ENCODE measurements at regions not wholly inside any gene's neighbourhood (a gene's known extent, or its start where the extent isn't known, plus 50 kb on each side); places are given as distances from the start of the nearest gene placed in this dataset.

- DNase-seq (ENCODE audit: insufficient read length) (no peak), FAIRE-seq (no peak)
- TF ChIP-seq TAF1 (IDR thresholded peaks at IDR 0.05; ENCODE audit: borderline replicate concordance, low read depth, low read length) (no peak), POLR2AphosphoS5 (IDR thresholded peaks at IDR 0.05; ENCODE audit: low read depth, low read length) (no peak), POLR2A (IDR thresholded peaks at IDR 0.05; ENCODE audit: low read depth, low read length) (no peak)
Measured at GRCh38 chr5:56465769-56466135, 232.6 kb upstream of the ANKRD55 start.

DNA sequence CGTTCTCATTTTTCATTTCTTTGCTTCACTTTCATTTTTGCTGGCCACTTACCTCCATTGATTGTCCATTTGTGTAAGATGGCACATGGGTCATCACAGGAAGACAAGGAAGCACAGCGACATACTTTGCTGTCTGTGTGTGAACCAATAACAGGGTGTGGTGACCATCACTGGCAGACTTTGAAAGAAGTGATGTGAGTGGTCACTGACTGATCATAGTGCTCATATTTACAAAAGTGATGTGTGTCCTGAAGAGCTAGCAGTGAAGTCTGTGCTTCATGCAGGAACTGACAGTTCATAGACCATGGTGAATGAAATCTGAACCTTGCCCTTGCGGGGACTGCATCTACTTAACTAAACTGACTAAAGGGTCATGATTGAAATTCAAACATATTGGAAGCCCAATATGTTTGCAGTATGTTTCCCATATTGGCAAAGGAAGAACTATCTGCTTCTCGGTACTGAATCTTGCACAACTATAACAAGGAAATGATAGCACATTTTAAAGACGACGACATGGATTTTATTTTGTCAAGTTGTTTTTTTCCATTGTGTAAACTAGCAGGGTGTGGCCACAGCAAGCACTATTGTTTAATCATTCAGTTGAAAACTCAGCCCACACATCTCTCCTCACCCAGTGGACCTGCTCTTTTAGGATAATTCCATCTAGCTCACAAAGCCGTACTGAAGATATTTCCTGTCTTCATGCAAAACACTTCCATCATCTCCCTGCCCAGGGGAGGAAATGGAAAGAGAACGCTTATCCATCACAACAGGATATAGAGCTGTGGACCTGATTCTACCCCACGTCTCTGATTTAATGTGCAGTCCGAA, 232.0 kb upstream of the ANKRD55 start:
- FAIRE-seq (no peak), DNase-seq (ENCODE audit: insufficient read length) (no peak)
- TF ChIP-seq TAF1 (IDR thresholded peaks at IDR 0.05; ENCODE audit: borderline replicate concordance, low read depth, low read length) (no peak), POLR2A (IDR thresholded peaks at IDR 0.05; ENCODE audit: low read depth, low read length) (no peak), POLR2AphosphoS5 (IDR thresholded peaks at IDR 0.05; ENCODE audit: low read depth, low read length) (no peak)

DNA sequence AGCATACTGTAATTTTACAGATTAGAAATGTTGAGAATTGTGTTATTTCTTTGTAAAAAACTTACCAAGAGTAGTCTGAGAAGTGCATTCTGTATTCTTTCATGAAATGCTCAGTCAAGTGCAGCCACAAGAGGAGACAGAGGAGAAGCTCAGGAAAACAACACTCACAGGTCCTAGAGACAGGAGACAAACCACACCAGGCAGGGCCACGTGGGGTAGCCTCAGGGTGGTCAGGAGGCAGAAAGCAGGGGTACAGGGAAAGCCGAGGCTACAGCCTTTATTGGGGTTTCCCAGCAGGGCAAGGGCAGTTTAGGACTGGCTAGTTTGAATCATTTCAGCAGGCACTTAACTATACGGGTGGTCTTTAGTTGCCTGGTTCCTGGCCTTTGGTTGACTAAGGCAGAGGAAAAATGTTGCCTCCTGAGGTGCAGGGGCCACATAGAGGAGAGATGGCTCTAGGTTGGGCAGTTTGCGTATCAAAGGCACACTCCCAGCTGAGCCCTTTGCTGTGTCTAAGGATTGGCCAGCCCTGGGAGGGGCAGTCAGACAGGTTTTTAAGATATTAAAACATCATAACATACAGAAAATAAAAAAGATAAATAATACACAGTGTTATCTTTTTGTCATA, 230.9 kb upstream of the ANKRD55 start:
- TF ChIP-seq POLR2AphosphoS5 (IDR thresholded peaks at IDR 0.05; ENCODE audit: low read depth, low read length) (no peak), POLR2A (IDR thresholded peaks at IDR 0.05; ENCODE audit: low read depth, low read length) (no peak), TAF1 (IDR thresholded peaks at IDR 0.05; ENCODE audit: borderline replicate concordance, low read depth, low read length) (no peak)
- FAIRE-seq (no peak), DNase-seq (ENCODE audit: insufficient read length) (no peak)

DNA sequence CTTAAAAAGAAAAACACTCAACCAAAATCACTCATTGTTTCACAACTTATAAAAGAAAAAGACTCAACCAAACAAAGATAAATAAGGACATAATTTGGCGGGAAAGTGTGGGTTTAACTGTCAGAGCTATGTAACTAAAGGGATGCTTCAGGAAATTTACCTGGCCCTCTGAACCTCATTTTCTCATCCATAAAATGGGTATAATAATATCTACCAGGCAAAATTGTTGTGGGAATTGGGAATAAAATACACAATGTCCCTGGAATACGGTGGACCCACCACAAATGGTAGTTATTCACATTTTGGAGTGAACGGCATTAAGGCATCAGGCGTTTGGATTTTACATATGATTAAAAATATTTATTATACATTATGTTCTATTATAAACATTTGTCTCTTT, 228.5 kb upstream of the ANKRD55 start:
- no peak for TF ChIP-seq POLR2A (IDR thresholded peaks at IDR 0.05; ENCODE audit: low read depth, low read length)
- no peak for FAIRE-seq

DNA sequence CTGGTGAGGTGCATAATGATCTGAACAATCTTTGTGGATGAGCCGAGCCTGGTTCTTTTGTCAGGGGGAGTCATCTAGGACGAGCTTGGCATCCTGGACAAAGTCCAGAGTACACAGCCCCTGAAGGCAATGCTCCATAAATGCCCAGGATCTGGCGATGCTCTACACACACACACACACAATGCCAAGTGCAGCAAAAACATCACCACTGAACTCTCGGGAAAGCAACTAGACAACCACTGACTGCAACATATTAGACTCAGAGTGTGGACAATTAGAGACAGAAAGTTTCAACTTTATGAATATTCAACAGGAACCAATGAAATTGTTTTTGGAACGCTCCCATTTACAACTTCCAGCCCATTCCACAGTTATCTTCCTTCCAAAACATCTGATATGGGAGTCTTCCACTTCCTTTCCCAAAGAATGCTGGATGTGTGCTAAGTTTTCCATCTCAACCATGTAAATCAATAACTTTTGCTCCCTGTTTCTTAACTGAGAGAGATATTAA, 227.6 kb upstream of the ANKRD55 start:
- TF ChIP-seq TAF1 (IDR thresholded peaks at IDR 0.05; ENCODE audit: borderline replicate concordance, low read depth, low read length) (no peak), POLR2A (IDR thresholded peaks at IDR 0.05; ENCODE audit: low read depth, low read length) (no peak), POLR2AphosphoS5 (IDR thresholded peaks at IDR 0.05; ENCODE audit: low read depth, low read length) (no peak)
- FAIRE-seq, result peak; percentile 53
- no peak for DNase-seq (ENCODE audit: insufficient read length)

More for the DNA sequence above, 228.5 kb upstream of the ANKRD55 start:
- DNase-seq (ENCODE audit: insufficient read length), result no peak

DNA sequence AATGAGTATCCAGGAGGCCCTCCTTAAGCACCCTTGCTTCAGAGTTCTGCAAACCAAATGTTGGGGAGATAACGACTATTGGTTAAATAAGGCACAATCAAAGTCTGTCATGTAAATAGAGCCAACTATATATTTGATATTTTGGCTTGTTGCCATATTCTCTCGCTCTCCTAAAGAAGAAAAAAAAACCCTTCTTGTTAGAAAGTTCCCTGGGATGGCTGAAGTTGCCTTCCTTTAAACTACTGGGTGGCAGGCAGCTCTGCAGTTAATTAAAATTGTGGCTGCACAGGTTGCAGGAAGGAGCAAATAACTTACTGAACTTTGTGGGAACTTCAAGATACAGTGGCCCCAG, 227.0 kb upstream of the ANKRD55 start:
- TF ChIP-seq POLR2AphosphoS5 (IDR thresholded peaks at IDR 0.05; ENCODE audit: low read depth, low read length) (no peak), POLR2A (IDR thresholded peaks at IDR 0.05; ENCODE audit: low read depth, low read length) (no peak), TAF1 (IDR thresholded peaks at IDR 0.05; ENCODE audit: borderline replicate concordance, low read depth, low read length) (no peak)
- DNase-seq (ENCODE audit: insufficient read length) (no peak), FAIRE-seq (no peak)

- no peak for TF ChIP-seq POLR2A (IDR thresholded peaks at IDR 0.05; ENCODE audit: low read depth, low read length)
- no peak for TF ChIP-seq TAF1 (IDR thresholded peaks at IDR 0.05; ENCODE audit: borderline replicate concordance, low read depth, low read length)
- no peak for TF ChIP-seq POLR2AphosphoS5 (IDR thresholded peaks at IDR 0.05; ENCODE audit: low read depth, low read length)
- no peak for FAIRE-seq
- DNase-seq (ENCODE audit: insufficient read length), result no peak
Measured at GRCh38 chr5:56459394-56460194, 226.5 kb upstream of the ANKRD55 start.

- TF ChIP-seq POLR2AphosphoS5 (IDR thresholded peaks at IDR 0.05; ENCODE audit: low read depth, low read length) (no peak), TAF1 (IDR thresholded peaks at IDR 0.05; ENCODE audit: borderline replicate concordance, low read depth, low read length) (no peak), POLR2A (IDR thresholded peaks at IDR 0.05; ENCODE audit: low read depth, low read length) (no peak)
- FAIRE-seq (no peak), DNase-seq (ENCODE audit: insufficient read length) (no peak)
Measured at GRCh38 chr5:56457887-56458812, 225.0 kb upstream of the ANKRD55 start.

- DNase-seq (ENCODE audit: insufficient read length) (no peak), FAIRE-seq (no peak)
Measured at GRCh38 chr5:56456002-56456401, 222.9 kb upstream of the ANKRD55 start.

DNA sequence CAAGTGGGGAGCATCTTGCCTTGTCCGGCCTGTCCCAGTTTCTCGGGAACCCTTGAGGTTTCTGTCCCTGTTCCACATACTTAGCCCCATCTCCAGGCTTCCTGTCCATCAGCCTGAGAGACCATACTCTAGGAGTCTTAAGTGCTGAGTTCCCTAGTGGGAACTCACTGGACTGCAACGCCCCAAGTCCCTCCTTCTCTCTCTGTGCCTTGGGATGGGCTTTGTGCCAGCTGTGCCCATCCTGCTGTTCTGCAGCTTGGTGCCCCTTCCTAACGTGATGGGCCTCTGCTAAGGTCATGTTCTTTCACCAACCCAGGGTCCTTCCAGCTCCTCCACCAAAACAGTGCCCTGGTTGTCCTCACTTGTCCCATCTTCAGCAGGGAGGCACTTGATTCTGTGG, 222.3 kb upstream of the ANKRD55 start:
- TF ChIP-seq POLR2AphosphoS5 (IDR thresholded peaks at IDR 0.05; ENCODE audit: low read depth, low read length) (no peak), POLR2A (IDR thresholded peaks at IDR 0.05; ENCODE audit: low read depth, low read length) (no peak), TAF1 (IDR thresholded peaks at IDR 0.05; ENCODE audit: borderline replicate concordance, low read depth, low read length) (no peak)
- DNase-seq (ENCODE audit: insufficient read length), result no peak
- FAIRE-seq, result no peak

More at GRCh38 chr5:56456002-56456401, 222.9 kb upstream of the ANKRD55 start:
- TF ChIP-seq POLR2AphosphoS5 (IDR thresholded peaks at IDR 0.05; ENCODE audit: low read depth, low read length) (no peak), POLR2A (IDR thresholded peaks at IDR 0.05; ENCODE audit: low read depth, low read length) (no peak)
